BJ (cell line): ENCODE measurements at regions not wholly inside any gene's neighbourhood (a gene's known extent, or its start where the extent isn't known, plus 50 kb on each side); places are given as distances from the start of the nearest gene placed in this dataset.

ENCODE experiments used
- CTCF ChIA-PET: fragments of 350-600 bp; formaldehyde crosslinking; extraction: SDS; loops from one replicate; lab custom pipeline; 2021; ENCODE audit warnings: antibody characterized with exemption, inconsistent platforms; lab: Yijun Ruan, JAX
- POLR2A ChIA-PET: fragments of 300-600 bp; sonication (Branson Sonifier 250); formaldehyde crosslinking; extraction: SDS; loops from one replicate; lab custom pipeline; 2021; ENCODE audit warnings: antibody characterized with exemption; lab: Charles Lee
- DNase-seq: peaks from one replicate; pipeline ENCODE4 v3.0.0-alpha.2; 2011; ENCODE audit warnings: low read depth
- H3K27me3 ChIP-seq: 2 replicates; pipeline ENCODE4 v1.6.0; 2011; ENCODE audit warnings: low read length; ENCODE audit not compliant: control insufficient read depth, insufficient read depth
- H3K36me3 ChIP-seq: 2 replicates; pipeline ENCODE4 v1.5.1; 2011; ENCODE audit warnings: low read length; ENCODE audit not compliant: control insufficient read depth, insufficient read depth
- H3K4me3 ChIP-seq: 2 replicates; pipeline ENCODE4 v1.5.1; 2011; ENCODE audit warnings: low read depth, mild to moderate bottlenecking, control low read depth, low read length
- CTCF ChIP-seq: IDR thresholded peaks from 2 replicates; pipeline ENCODE4 v1.5.1; 2011; ENCODE audit warnings: low read depth, mild to moderate bottlenecking, control low read depth, inconsistent platforms, low read length, moderate library complexity; ENCODE audit not compliant: insufficient read depth

GRCh38 chr15:60110909-60111308 is 106.8 kb downstream of the FOXB1 start:
- ChIA-PET CTCF (no interaction called here), POLR2A (no interaction called here)
- Histone ChIP-seq H3K4me3 (no peak overlapping the region), H3K27me3 (no peaks in the 10 kb centered on the region), H3K36me3 (no peaks in the 10 kb centered on the region)
- TF ChIP-seq CTCF: no peak
- DNase-seq: no peak

- no peak for DNase-seq
- ChIA-PET CTCF (interaction anchor here (0.9 to 1.6 kb wide), 2 partner anchors 12 to 15 kb away, joined by 3 read pairs; no protein-coding TSS in a partner anchor), POLR2A (no interaction called here)
- H3K27me3 ChIP-seq: peaks cover 14% of the 10 kb centered on the region
- H3K36me3 ChIP-seq: no peaks in the 10 kb centered on the region
- no peak for TF ChIP-seq CTCF
- H3K4me3 ChIP-seq: no peak overlapping the region
Measured at GRCh38 chr15:60115579-60116380, 111.7 kb downstream of the FOXB1 start.

- ChIA-PET POLR2A (no interaction called here), CTCF (interaction anchor here (0.9 to 1.0 kb wide), 2 partner anchors 14 to 21 kb away, joined by 3 read pairs; no protein-coding TSS in a partner anchor)
- H3K27me3 ChIP-seq: peaks cover 15% of the 10 kb centered on the region
- H3K4me3 ChIP-seq: no peak overlapping the region
- H3K36me3 ChIP-seq: no peaks in the 10 kb centered on the region
- TF ChIP-seq CTCF: no peak
- no peak for DNase-seq
Measured at GRCh38 chr15:60116456-60117089, 112.5 kb downstream of the FOXB1 start.

- no peak overlapping the region for H3K4me3 ChIP-seq
- POLR2A ChIA-PET: no interaction called here
- peaks cover 16% of the 10 kb centered on the region for H3K27me3 ChIP-seq
- CTCF ChIA-PET: no interaction called here
- no peaks in the 10 kb centered on the region for H3K36me3 ChIP-seq
- no peak for DNase-seq
- TF ChIP-seq CTCF: no peak
Measured at GRCh38 chr15:60118146-60118545, 114.0 kb downstream of the FOXB1 start.

- no peak for DNase-seq
- Histone ChIP-seq H3K36me3 (no peaks in the 10 kb centered on the region), H3K27me3 (peaks cover 16% of the 10 kb centered on the region), H3K4me3 (no peak overlapping the region)
- TF ChIP-seq CTCF: no peak
- ChIA-PET POLR2A (no interaction called here), CTCF (interaction anchor here (2.0 kb wide), 1 partner anchor 18 kb away, joined by 6 read pairs; no protein-coding TSS in a partner anchor)
Measured at GRCh38 chr15:60118626-60119025, 114.5 kb downstream of the FOXB1 start.
